GM12865 (cell line): ENCODE measurements at regions not wholly inside any gene's neighbourhood (a gene's known extent, or its start where the extent isn't known, plus 50 kb on each side); places are given as distances from the start of the nearest gene placed in this dataset.

Source experiments
- DNase-seq: peaks from one replicate; pipeline ENCODE4 v3.0.0; 2010; ENCODE audit warnings: low read depth
- H3K4me3 ChIP-seq: 2 replicates; pipeline ENCODE4 v1.5.1; 2011; ENCODE audit warnings: mild to moderate bottlenecking, low read depth, low read length, control low read depth
- TF ChIP-seq, protein P1 (sequence below): IDR thresholded peaks from 2 replicates; pipeline ENCODE4 v1.5.1; 2011; ENCODE audit warnings: low read length, control low read depth, low read depth, inconsistent platforms; ENCODE audit not compliant: insufficient read depth; ENCODE audit errors: missing control alignments

GRCh38 chr10:58885146-58885545, 291.3 kb upstream of the PHYHIPL start:
- DNase-seq: no peak
- TF ChIP-seq, protein P1, sequence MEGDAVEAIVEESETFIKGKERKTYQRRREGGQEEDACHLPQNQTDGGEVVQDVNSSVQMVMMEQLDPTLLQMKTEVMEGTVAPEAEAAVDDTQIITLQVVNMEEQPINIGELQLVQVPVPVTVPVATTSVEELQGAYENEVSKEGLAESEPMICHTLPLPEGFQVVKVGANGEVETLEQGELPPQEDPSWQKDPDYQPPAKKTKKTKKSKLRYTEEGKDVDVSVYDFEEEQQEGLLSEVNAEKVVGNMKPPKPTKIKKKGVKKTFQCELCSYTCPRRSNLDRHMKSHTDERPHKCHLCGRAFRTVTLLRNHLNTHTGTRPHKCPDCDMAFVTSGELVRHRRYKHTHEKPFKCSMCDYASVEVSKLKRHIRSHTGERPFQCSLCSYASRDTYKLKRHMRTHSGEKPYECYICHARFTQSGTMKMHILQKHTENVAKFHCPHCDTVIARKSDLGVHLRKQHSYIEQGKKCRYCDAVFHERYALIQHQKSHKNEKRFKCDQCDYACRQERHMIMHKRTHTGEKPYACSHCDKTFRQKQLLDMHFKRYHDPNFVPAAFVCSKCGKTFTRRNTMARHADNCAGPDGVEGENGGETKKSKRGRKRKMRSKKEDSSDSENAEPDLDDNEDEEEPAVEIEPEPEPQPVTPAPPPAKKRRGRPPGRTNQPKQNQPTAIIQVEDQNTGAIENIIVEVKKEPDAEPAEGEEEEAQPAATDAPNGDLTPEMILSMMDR: no peak
- no peak overlapping the region for H3K4me3 ChIP-seq

- H3K4me3 ChIP-seq: no peak overlapping the region
- DNase-seq: no peak
- TF ChIP-seq, protein P1: no peak
Observed at GRCh38 chr10:58885686-58886345, 290.6 kb upstream of the PHYHIPL start.

DNA sequence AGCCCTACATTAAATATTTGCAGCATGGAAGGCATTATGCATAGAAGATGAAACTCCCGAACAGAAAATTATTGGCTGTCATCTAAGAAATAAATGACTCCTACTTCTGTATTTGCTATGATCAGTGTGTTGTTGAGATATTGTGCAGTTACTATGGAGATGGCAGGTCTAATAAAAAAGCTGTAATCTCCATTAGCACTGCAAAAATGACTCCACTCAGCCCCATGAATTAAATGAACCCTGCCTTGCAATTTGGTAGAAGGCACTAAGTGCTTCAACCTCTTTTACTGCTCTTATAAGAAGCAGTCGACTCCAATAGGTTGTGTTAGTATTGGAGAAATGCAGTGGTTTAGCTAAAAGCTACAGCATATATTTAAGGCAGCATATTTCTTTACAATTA, 290.0 kb upstream of the PHYHIPL start:
- no peak overlapping the region for H3K4me3 ChIP-seq
- no peak for DNase-seq
- TF ChIP-seq, protein P1: no peak

- TF ChIP-seq, protein P1: no peak
- no peak overlapping the region for H3K4me3 ChIP-seq
- no peak for DNase-seq
Observed at GRCh38 chr10:58887474-58887873, 289.0 kb upstream of the PHYHIPL start.

DNA sequence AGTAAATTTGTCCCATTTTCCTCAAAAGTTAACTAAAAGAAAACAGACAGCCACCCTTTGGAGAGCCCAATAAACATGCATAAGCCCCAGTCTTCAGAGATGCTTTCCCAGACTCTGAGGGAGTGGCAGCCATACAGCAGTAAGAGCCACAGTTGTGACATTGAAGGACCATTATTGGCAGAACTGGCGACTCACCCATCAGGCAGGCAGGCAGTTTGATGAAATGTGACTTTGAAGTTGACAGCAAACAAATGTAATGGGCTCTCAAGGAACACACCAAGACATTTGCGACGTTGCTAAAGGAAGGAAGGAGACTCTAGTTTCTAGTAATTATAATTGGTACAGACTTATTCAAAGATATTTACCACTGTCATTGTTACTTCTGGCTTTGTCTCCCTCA, 287.5 kb upstream of the PHYHIPL start:
- no peak for DNase-seq
- TF ChIP-seq, protein P1: no peak
- no peak overlapping the region for H3K4me3 ChIP-seq

GRCh38 chr10:58892031-58892531, 284.4 kb upstream of the PHYHIPL start:
- DNase-seq: no peak
- H3K4me3 ChIP-seq: no peak overlapping the region
- TF ChIP-seq, protein P1: no peak

- H3K4me3 ChIP-seq: no peak overlapping the region
- DNase-seq: no peak
Observed at GRCh38 chr10:58894929-58895328, 281.5 kb upstream of the PHYHIPL start.

More at GRCh38 chr10:58894929-58895328, 281.5 kb upstream of the PHYHIPL start:
- TF ChIP-seq, protein P1: no peak
